Neural cell (in vitro differentiated cells): ENCODE measurements at regions not wholly inside any gene's neighbourhood (a gene's known extent, or its start where the extent isn't known, plus 50 kb on each side); places are given as distances from the start of the nearest gene placed in this dataset.

Experiments used
- H2AFZ ChIP-seq: fragments of 200-600, 300-800 bp; sonication (generic), shearing (Covaris generic); 2 replicates; pipeline ENCODE4 v1.6.0; 2014; ENCODE audit warnings: low read depth, mild to moderate bottlenecking, antibody characterized with exemption, low read length, moderate library complexity
- H3F3A ChIP-seq: fragments of 200-600 bp; shearing (Covaris generic); 2 replicates; pipeline ENCODE4 v1.6.1; 2016; ENCODE audit warnings: mild to moderate bottlenecking, moderate library complexity, mixed read lengths, antibody characterized with exemption, low read length; ENCODE audit not compliant: insufficient read depth, poor library complexity, severe bottlenecking
- H3K27ac ChIP-seq: fragments of 200-600, 300-800 bp; sonication (generic), shearing (Covaris generic); 2 replicates; pipeline ENCODE4 v1.5.1; 2014; ENCODE audit warnings: mild to moderate bottlenecking, low read length, moderate library complexity
- H3K27me3 ChIP-seq: fragments of 300-800, 200-600 bp; sonication (generic), shearing (Covaris generic); 2 replicates; pipeline ENCODE4 v1.6.0; 2014; ENCODE audit warnings: mild to moderate bottlenecking, low read depth, low read length, moderate library complexity; ENCODE audit not compliant: insufficient read depth
- H3K36me3 ChIP-seq: fragments of 300-800, 200-600 bp; sonication (generic), shearing (Covaris generic); 2 replicates; pipeline ENCODE4 v1.5.1; 2014; ENCODE audit warnings: mild to moderate bottlenecking, antibody characterized with exemption, low read length, moderate library complexity; ENCODE audit not compliant: insufficient read depth
- H3K4me2 ChIP-seq: fragments of 300-800, 200-600 bp; sonication (generic), shearing (Covaris generic); 2 replicates; pipeline ENCODE4 v1.6.0; 2014; ENCODE audit warnings: mild to moderate bottlenecking, low read length
- H3K4me3 ChIP-seq: fragments of 300-800, 200-600 bp; sonication (generic), shearing (Covaris generic); 2 replicates; pipeline ENCODE4 v1.5.1; 2014; ENCODE audit warnings: mild to moderate bottlenecking, low read length, moderate library complexity
- H3K79me2 ChIP-seq: fragments of 200-600 bp; shearing (Covaris generic); replicated peaks from 2 replicates; pipeline ENCODE4 v1.6.0; 2014; ENCODE audit warnings: mild to moderate bottlenecking, low read length, moderate library complexity; ENCODE audit not compliant: insufficient read depth
- H3K9ac ChIP-seq: fragments of 300-800, 200-600 bp; sonication (generic), shearing (Covaris generic); 2 replicates; pipeline ENCODE4 v1.6.1; 2016; ENCODE audit warnings: mild to moderate bottlenecking, low read length, mixed read lengths
- H3K9me2 ChIP-seq: fragments of 200-600 bp; shearing (Covaris generic); 2 replicates; pipeline ENCODE4 v1.6.1; 2016; ENCODE audit warnings: mild to moderate bottlenecking, low read length, mixed read lengths; ENCODE audit not compliant: insufficient read depth
- H3K9me3 ChIP-seq: fragments of 200-600, 300-800 bp; sonication (generic), shearing (Covaris generic); 2 replicates; pipeline ENCODE4 v1.6.1; 2016; ENCODE audit warnings: mild to moderate bottlenecking, mixed run types, low read length, moderate library complexity, mixed read lengths
- H4K20me1 ChIP-seq: fragments of 200-600 bp; shearing (Covaris generic); 2 replicates; pipeline ENCODE4 v1.6.1; 2016; ENCODE audit warnings: mild to moderate bottlenecking, mixed run types; ENCODE audit not compliant: insufficient read depth
- CTCF ChIP-seq: fragments of 450-650 bp; IDR thresholded peaks from 2 replicates; pipeline ENCODE4 v1.5.1; 2014; ENCODE audit warnings: antibody characterized with exemption, mild to moderate bottlenecking, moderate library complexity; ENCODE audit not compliant: poor library complexity, severe bottlenecking
- EP300 ChIP-seq: fragments of 450-650 bp; conservative IDR thresholded peaks from 2 replicates; pipeline ENCODE4 v1.6.1; 2014; ENCODE audit warnings: antibody characterized with exemption, mild to moderate bottlenecking, moderate library complexity; ENCODE audit not compliant: poor library complexity, severe bottlenecking
- EZH2 ChIP-seq: fragments of 200-600, 300-800 bp; shearing (Covaris generic), sonication (generic); IDR thresholded peaks from 2 replicates; pipeline ENCODE4 v1.6.1; 2014; ENCODE audit warnings: antibody characterized with exemption, low read length, borderline replicate concordance, mild to moderate bottlenecking; ENCODE audit not compliant: insufficient read depth, poor library complexity, severe bottlenecking
- MXI1 ChIP-seq: fragments of 450-650 bp; conservative IDR thresholded peaks from 2 replicates; pipeline ENCODE4 v1.6.1; 2014; ENCODE audit warnings: antibody characterized with exemption, mild to moderate bottlenecking; ENCODE audit not compliant: poor library complexity, severe bottlenecking
- POLR2AphosphoS5 ChIP-seq: IDR thresholded peaks from 2 replicates; pipeline ENCODE4 v1.6.1; 2012
- RAD21 ChIP-seq: fragments of 450-650 bp; conservative IDR thresholded peaks from 2 replicates; pipeline ENCODE4 v1.6.1; 2014; ENCODE audit warnings: antibody characterized with exemption, mild to moderate bottlenecking, moderate library complexity
- SMC3 ChIP-seq: fragments of 450-650 bp; conservative IDR thresholded peaks from 2 replicates; pipeline ENCODE4 v1.6.1; 2014; ENCODE audit warnings: antibody characterized with exemption, mild to moderate bottlenecking, moderate library complexity; ENCODE audit not compliant: poor library complexity
- TAF1 ChIP-seq: IDR thresholded peaks from 2 replicates; pipeline ENCODE4 v1.6.1; 2012; ENCODE audit warnings: low read depth
- TF ChIP-seq, protein P1 (sequence below): IDR thresholded peaks from 2 replicates; pipeline ENCODE4 v1.6.1; 2012; ENCODE audit warnings: borderline replicate concordance

DNA sequence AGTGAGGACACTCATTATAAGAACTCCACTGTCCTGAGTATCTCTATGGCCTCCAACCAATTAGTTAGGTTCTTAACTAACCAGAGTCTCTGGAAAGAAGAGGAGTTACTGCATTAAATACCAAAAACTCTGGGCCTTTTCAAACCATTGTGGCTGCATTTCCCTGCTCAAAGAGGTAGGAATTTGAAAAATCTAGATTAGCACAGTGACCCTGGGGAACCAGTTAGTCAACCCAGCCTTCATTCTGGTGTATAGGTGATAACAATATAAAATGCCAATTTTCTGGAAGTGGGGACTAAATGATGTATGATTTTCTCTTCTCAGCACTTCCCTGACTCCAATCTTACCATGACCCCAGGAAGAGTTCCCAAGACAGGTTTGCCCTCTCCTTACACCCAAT lies 287.8 kb upstream of the SETBP1 start:
- H3K27me3 ChIP-seq: no peaks in the 10 kb centered on the region
- H4K20me1 ChIP-seq: no peaks in the 10 kb centered on the region
- H3K27ac ChIP-seq: no peak overlapping the region
- no peak overlapping the region for H3K4me3 ChIP-seq
- no peaks in the 10 kb centered on the region for H3K79me2 ChIP-seq
- no peaks in the 10 kb centered on the region for H3K36me3 ChIP-seq
- no peak overlapping the region for H3K4me2 ChIP-seq
- no peak overlapping the region for H3K9ac ChIP-seq
- no peaks in the 10 kb centered on the region for H3K9me2 ChIP-seq
- no peak overlapping the region for H2AFZ ChIP-seq
- no peaks in the 10 kb centered on the region for H3F3A ChIP-seq
- no peak for TF ChIP-seq POLR2AphosphoS5
- TF ChIP-seq SMC3: no peak
- TF ChIP-seq EP300: no peak
- no peak for TF ChIP-seq EZH2
- TF ChIP-seq TAF1: no peak
- TF ChIP-seq, protein P1, sequence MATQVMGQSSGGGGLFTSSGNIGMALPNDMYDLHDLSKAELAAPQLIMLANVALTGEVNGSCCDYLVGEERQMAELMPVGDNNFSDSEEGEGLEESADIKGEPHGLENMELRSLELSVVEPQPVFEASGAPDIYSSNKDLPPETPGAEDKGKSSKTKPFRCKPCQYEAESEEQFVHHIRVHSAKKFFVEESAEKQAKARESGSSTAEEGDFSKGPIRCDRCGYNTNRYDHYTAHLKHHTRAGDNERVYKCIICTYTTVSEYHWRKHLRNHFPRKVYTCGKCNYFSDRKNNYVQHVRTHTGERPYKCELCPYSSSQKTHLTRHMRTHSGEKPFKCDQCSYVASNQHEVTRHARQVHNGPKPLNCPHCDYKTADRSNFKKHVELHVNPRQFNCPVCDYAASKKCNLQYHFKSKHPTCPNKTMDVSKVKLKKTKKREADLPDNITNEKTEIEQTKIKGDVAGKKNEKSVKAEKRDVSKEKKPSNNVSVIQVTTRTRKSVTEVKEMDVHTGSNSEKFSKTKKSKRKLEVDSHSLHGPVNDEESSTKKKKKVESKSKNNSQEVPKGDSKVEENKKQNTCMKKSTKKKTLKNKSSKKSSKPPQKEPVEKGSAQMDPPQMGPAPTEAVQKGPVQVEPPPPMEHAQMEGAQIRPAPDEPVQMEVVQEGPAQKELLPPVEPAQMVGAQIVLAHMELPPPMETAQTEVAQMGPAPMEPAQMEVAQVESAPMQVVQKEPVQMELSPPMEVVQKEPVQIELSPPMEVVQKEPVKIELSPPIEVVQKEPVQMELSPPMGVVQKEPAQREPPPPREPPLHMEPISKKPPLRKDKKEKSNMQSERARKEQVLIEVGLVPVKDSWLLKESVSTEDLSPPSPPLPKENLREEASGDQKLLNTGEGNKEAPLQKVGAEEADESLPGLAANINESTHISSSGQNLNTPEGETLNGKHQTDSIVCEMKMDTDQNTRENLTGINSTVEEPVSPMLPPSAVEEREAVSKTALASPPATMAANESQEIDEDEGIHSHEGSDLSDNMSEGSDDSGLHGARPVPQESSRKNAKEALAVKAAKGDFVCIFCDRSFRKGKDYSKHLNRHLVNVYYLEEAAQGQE: no peak
- no peak for TF ChIP-seq MXI1
- TF ChIP-seq RAD21: no peak
- H3K9me3 ChIP-seq: no peaks in the 10 kb centered on the region

DNA sequence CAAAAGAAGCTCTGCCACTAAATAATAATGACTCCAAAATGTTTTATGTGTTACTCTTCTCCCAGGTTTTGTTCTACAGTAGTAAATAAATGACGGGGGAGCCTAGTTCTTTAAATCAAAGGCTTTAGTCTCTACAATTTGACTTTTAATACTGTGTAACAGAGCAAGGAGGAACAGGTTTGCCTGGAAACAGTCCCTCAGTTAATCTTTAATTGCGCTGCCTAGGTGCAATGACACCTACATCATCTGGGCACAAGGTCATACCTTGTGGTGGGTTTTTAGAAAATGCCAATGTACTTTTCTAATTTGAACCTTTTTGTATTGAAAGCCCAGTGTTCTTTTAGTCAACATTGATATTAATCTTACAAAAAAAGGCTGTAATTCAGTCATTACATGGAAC lies 287.3 kb upstream of the SETBP1 start:
- no peak overlapping the region for H3K4me2 ChIP-seq
- TF ChIP-seq EZH2: no peak
- no peak for TF ChIP-seq SMC3
- TF ChIP-seq EP300: no peak
- no peak for TF ChIP-seq MXI1
- TF ChIP-seq RAD21: no peak
- TF ChIP-seq, protein P1: no peak
- TF ChIP-seq POLR2AphosphoS5: no peak
- no peak for TF ChIP-seq TAF1
- TF ChIP-seq CTCF: no peak
- H2AFZ ChIP-seq: no peak overlapping the region

More for the DNA sequence above, 287.3 kb upstream of the SETBP1 start:
- no peaks in the 10 kb centered on the region for H3K9me2 ChIP-seq
- no peak overlapping the region for H3K9ac ChIP-seq
- H4K20me1 ChIP-seq: no peaks in the 10 kb centered on the region
- no peak overlapping the region for H3K27ac ChIP-seq
- no peaks in the 10 kb centered on the region for H3K79me2 ChIP-seq
- no peak overlapping the region for H3K4me3 ChIP-seq
- no peaks in the 10 kb centered on the region for H3F3A ChIP-seq
- no peaks in the 10 kb centered on the region for H3K36me3 ChIP-seq
- H3K9me3 ChIP-seq: no peaks in the 10 kb centered on the region
- H3K27me3 ChIP-seq: no peaks in the 10 kb centered on the region
